GM19023 (cell line): ENCODE measurements at regions not wholly inside any gene's neighbourhood (a gene's known extent, or its start where the extent isn't known, plus 50 kb on each side); places are given as distances from the start of the nearest gene placed in this dataset.

ENCODE experiments used
- ATAC-seq: cut with Tn5 transposase; IDR thresholded peaks from one replicate; pipeline ENCODE4 v1.9.1; 2021; ENCODE audit warnings: mild to moderate bottlenecking, moderate library complexity; ENCODE audit not compliant: unreplicated experiment

DNA sequence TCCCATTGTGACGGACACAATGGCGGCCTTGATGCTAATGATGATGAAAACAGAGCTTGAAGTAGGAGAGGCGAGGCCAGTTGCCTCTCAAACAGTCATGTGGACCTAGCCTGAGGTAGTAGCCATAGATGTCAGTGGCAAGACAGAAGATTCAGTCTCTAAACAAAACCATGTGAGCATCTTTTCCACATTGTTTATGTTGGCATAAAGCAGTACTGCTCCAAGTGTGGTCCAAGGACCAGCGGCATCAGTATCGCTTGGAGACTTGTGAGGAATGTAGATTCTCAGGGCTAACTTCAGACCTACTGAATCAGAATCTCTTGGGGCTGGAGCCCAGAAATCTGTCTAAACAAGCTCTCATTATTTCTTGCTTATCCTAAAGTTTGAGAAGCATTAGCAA, 312.8 kb upstream of the JAG1 start:
- no peak for ATAC-seq

DNA sequence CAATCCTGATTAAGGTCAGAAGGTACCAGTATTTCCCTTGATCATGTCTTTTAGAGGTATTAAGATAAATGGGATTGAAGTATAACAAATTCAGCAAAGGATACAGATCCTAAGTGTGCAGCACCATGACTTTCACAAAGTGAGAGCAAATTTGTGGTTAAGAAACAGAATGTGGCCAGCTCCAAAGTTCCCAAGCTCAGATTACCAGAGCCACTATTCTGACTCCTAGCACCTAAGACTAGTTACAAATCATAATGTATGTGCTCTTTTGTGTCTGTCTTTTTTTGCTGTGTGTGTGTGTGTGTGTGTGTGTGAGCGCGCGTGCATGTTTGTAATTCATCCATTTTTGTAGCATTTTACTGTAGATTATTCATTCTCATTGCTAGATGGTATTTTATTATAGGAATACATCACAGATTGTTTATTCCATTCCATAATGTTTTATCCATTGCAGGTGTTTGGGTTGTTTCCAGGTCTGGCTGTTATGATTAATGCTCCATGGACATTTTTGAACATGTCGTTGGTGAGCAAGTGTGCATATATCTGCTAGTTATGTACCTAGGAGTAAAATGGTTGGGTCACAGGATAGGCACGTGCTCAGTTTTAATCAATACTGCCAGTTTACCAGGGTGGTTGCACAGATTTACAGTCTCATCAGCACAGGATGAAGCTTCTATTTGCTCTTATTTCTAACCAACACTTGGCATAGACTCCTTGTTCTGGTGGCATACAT, 314.0 kb upstream of the JAG1 start:
- ATAC-seq: no peak

DNA sequence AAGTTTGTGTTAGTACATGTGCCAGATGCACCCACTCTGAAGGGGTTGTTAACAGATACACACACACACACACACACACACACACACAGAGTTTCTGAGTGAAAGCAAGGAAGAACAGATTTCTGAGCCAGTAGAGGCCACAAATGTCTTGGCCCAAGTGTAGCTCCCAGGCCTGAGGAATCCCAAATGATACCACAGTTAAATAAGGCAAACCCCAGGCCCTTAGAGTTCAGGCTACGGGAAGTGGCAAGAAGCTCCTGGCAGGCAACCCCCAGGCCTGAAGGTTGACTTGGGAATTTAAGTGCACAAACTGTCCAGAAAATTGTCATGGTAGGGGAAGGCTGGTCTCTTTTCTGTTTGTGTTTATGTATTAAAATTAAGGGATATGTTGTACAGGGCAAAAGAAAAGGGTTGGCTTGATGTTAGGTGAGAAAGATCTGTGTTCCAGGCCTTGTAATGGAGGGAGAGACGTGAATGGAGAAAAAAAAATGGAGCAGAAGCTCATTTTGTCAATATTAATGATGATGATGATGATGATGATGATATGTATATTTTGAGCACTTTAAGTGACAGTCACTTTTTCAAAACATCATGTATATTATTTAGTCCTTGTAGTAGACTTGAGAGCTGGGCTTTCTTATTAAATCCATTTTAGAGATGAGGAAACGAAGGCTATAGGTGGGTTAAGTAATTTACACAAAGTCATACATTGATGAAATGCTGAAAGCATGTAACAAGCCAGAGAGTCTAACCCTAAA, 317.0 kb upstream of the JAG1 start:
- no peak for ATAC-seq

DNA sequence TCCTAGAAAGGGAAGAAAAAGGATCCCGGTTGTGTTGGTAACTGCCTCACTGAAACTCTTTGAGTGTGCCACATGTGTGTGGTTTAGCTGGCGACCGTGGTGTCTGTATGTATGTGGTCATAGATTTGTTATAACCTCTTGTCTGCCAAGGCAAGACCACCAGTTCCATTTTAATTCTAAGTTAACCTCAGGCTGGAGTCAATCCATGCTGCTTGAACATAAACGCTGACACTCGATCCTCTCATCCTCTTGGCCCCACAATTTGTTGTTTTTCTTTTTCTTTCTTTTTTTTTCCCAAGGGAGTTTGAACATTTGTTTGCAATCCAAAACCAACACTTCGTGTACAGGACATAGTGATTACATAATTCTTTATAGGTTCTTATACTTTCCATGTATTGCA, 318.9 kb upstream of the JAG1 start:
- no peak for ATAC-seq

DNA sequence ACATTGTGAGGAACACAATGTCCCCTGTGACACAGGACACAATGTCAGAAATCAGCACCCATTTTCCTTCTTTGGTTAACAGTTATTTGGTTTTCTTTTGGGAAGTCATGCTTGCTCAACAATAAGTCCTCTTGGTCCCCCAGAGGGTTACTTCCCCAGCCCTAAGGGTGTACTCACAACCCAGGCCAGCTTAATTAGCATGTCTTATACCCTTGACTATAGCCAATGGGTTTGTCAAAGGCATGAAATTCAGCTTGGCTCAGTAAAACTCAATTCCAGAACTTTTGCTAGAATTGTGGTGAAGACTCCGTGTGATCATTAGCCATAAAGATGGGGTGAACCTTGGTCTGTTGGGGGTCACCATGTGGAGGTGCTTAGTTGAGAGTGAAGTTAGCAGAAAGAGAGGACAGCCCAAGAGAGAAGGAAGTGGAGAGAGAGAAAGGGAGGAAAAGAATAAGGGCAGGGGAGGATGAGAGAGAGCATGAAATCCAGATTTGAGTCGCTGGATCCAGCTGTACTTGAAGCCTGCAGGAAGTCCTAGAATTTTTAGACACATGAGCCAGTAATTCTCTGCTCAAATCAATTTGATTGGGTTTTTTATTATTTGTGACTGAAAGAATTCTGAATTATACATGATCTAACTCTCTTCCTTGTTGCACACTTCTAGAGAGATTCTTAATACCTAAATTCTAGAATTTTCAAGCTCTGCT, 321.3 kb upstream of the JAG1 start:
- no peak for ATAC-seq

DNA sequence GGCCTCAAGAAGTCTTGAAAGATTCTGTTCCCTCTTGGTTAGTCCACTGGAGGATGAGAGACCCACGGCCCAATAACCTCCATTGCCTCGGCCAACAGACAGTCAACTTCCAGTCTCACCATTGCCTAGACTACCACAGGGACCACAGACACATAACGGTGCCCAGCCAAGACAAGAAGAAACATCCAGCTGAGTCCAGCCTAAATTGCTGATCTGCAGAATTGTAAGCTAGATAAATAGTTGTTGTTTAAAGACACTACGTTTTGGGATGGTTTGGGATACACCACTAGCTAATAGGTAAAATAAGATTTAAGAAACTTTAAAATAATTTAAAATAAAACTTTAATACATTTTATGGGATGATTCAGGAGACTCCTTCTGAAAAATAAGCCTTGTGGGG, 324.7 kb upstream of the JAG1 start:
- ATAC-seq: no peak

DNA sequence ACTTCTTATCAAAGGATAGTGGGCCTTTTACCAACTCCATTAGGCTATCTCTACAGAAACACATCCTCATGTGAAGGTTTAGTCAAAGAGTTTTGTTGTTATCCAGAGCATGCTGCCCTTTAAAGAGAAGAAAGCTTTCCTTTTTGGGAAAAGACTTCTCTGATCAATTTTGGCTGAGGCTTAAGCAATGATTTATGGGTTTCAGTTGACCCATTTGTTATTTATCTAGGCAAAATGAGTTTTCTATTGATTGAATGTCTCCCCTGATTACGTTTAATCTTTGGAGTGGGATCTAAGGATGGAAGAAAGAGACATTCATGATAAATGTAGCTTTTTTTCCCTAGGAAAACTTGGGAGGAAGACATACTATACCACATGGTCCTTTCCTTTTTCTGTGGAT, 326.6 kb upstream of the JAG1 start:
- ATAC-seq: no peak

DNA sequence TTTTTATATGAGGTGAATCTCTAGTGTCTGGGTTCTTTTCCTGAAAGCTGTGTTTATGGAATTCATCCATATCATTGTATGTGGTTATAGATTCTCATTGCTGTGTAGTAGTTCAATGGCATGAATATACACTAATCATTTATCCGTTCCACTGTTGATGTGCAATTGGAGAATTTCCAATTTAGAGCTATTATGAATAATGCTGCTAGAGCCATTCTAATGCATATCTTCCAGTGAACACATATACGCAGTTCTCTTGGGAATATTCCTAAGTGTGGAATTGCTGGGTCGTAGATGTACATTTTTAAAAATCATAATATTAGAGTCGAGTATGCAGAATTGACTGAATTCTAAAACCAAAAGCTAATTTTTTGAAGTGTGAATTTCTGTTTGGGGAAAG, 327.5 kb upstream of the JAG1 start:
- no peak for ATAC-seq

DNA sequence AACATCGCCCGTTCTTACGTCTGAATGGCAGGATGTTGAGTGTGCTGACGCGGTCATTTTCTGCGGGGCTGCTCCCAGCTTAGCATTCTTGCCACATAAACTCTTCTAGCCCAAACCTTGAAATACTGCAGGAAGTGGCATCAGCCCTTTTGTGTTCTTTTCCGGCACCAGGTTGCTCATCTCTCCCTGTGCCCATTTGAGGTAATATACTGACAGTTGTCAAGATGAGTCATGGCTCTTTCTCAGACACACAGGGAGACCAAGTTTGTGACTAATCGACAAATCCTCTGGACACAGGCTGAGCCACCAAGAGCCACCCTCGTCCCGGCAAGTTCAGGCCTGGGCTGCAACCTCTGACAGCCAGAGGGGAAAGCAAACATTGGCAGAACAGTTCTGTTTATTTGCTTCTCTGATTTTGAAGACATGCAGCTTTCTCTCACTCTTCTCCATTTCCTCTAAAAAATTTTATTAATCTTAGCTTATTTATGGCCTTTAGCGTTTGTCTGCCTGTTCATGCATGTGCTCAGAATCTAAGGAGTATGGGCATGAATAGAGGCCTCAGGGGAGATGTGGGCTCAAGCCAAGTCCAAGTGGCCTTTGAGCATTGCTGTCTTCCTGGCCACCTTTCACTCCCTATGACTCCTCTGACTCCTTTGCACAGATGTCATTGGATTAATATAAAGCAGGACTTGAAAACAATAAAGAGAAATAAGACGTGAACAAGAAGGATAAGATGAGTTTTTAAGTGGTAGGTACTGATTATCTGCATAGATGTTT, 328.2 kb upstream of the JAG1 start:
- ATAC-seq: no peak

DNA sequence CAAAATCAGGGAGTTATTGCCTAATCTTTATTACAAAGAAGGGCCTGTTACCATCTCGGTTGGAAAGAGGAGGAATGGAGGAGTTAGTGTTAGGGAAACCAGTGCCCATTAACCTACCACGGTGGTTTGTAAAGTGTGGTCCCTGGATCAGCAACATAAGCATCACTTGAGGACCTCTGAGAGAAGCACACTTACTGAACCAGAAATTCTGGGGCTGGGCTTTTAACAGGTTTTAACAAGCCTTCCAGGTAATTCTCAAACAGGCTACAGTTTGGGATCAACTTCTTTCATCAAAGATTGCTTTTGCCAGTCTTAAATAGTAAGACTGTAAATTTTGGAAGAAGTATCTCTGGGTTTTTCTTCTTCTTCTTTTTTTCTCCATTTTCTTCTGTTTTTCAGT, 329.5 kb upstream of the JAG1 start:
- no peak for ATAC-seq

DNA sequence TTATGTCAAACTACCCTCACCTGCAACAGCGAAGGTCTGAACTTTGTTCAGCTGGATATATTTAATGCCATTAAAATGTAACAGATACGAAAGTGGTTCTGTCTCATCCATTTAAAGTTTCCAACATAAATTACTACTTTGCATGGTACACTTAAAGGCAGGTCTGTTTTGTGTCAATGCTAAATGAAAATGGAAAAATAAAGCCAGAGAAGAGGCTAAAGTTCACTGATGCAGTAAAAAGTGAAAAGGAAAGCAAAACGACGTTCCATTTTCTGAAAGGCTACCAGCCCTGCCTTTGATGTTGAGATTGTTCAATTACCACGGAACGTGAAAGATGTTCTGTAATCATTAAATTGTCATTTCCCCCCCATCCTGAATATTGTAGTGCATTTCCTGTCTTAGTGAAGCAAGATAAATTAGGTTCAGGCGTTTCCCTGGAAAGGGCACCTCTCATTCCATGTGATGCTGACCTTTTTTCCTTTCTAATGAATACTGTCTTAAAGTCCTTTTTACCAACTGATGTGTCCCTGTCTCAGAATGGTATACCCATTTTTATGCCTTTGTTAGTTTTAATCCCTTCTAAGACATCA, 334.7 kb upstream of the JAG1 start:
- no peak for ATAC-seq

DNA sequence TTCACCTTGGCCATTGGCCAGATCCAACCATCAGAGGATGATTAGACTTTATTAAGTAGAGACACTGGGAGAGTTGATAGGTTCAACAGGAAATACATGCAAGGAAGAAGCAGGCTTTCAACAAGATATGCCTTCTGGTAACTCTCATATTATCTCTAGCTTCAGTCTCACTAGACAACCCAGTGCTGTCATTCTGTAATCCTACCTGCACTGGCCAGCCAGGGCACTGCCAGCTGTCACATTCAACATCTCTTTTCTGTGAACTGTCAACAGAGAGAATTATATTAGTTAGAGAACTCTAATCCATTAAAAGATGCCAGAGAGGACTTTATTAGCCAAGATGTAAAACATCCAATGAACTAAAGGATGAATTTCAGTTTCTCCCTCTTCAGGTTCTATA, 337.9 kb upstream of the JAG1 start:
- no peak for ATAC-seq

DNA sequence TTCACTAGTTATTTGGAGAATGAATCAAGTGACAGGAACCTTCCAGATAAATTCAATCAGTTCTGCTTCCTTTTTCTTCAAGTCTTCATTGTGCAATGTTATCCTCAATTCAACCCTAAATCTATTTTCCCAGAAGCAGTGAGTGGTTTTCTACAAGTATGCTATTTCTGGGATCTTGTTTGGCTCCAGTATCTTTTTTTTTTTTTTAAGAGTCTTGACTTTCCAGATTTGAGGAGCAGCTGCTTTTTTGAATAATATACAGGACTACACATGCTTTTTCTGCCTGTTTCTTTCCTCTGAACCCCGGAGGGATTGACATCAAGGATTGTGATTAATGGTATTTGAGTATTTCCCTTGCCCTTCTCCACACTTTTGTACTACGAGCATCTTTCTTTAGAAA, 339.2 kb upstream of the JAG1 start:
- ATAC-seq: no peak

DNA sequence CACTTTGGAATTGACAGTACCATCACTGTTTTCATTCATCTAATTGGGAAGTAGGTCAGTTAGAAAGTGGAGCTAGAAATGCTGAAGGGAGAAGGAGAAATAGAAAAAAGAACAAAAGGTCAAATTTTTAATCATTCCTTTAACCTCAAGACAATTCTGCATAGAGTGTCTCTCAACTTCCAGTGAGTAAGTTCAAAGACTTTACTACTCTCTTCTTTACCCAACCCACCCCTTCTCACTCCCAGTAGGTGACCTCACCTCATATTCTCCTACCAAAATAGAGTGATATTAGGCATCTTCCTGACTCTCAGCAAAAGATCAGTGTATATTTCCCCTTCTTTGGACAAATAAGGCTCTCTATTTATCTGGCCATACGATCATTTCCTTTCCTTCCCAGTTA, 340.0 kb upstream of the JAG1 start:
- no peak for ATAC-seq

DNA sequence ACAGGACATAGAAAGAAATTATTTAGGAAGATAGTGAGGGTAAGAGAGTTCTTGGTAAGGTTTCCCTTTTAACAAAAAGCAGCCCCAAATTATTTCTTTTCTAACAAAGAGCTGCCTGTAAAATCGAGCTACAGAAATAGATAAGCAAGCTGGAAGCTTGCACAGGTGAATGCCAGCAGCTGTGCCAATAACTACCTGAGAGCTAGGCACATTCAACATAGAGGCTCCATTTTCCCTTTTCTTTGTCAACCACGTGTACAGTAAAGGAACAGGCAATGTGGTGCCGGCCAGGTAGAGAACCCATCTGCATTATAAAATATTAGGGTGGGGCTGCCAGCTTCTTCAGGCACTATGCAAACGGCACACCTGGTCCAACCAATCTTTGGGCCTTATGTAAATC, 341.6 kb upstream of the JAG1 start:
- ATAC-seq: no peak

DNA sequence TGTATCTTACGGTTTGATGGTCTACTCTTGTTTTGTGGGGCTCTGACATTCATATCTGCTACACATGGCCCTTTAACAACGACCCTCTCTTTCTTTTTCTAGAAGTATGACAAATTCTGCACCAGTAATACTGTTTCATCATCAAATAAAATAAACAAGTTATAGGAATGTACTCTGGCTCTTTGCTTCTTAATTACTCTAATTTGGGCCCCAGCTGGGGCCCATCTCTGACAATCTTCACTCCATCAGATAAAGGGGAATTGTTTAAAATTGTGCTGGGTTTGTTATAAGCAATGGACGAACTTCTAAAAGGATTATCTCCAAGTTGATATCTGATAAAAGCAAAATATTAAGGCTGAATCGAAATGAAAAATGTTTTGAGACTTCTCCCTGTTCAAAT, 343.6 kb upstream of the JAG1 start:
- no peak for ATAC-seq

DNA sequence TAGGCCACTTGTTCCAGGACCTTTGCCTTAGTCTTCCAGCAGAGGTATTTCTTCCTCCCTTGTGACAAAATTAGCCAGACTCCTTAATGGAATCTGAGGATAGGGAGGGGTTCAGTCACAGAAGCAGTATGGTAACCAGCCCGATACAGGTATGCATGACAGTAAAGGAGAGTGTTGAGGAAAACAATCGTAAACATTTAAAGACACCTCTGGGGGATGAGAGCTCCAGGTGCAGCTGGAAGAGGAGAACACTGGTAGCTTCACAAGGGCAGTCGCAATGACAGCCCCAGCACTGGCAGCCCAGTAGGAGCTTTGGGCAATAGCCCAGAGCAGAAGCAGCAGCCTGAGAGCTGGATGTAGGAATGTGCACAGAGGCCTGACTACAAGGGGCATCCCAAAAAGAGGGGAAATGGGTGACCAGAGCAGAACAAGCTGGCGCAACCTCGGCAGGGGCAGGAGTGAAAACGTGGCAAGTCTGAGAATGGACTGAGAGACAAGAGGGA, 344.9 kb upstream of the JAG1 start:
- no peak for ATAC-seq

DNA sequence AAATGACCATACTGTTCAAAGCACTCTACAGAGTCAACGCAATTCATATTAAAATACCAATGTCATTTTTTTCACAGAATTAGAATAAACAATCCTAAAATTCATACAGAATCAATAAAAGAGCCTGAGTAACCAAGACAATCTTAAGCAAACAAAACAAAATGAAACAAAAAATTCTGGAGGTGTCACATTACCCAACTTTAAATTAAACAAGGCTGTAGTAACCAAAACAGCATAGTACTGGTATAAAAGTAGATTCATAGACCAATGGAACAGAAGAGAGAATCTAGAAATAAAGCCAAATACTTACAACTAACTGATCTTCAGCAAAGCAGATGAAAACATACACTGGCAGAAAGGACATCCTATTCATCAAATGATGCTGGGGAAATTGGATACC, 346.9 kb upstream of the JAG1 start:
- ATAC-seq: no peak

DNA sequence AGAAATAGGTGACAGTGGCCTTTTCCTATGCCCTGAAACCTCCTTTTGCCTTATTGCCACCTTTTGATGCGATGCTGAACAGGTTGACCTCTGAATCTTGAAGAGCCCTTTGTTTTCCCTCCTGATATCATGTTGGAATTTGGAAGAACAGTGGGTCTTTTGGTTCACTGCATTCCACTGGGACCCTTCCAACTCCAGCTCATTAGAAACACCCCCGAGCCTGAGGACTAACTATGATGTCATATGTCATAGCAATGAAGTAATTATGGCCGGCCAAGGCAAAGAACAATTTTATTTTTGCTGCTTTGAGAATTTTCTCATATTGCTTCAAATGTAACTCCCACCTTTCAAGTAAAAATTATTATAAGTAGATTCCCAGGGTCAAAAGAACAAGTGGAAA, 353.4 kb upstream of the JAG1 start:
- no peak for ATAC-seq

DNA sequence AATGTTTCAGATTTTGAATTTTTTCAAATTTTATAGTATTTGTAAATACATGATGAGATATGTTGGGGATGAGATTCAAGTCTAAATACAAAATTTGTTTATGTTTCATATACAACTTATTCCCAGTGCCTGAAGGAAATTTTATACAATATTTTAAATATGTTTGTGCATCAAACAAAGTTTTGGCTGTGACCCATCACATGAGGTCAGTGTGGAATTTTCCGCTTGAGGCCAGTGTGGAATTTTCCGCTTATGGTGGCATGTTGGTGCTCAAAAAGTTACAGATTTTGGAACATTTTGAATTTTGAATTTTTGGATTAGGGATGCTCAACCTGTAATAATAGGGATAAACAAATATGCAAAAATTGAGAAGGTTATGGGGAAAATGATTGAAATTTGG, 356.6 kb upstream of the JAG1 start:
- no peak for ATAC-seq

DNA sequence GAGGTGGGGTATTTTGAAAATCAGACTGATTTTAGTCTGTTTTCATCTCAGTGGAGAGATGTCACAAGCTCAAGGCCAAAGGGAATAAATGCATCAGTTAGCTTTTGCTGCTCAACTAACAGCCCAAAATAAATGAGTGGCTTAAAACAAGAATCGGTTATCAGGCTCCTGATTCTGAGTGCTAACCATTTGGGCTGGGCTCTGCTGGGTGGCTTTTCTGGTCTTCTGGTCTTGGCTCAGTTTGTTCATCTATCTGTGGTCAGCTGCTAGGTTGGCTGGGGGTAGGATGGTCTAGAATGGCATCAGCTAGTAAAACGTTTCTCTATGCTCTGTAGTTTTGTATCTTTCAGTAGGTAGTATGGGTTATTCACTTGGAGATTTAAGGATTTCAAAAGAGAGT, 357.5 kb upstream of the JAG1 start:
- no peak for ATAC-seq
